HG03159 (cell line): ENCODE measurements at regions not wholly inside any gene's neighbourhood (a gene's known extent, or its start where the extent isn't known, plus 50 kb on each side); places are given as distances from the start of the nearest gene placed in this dataset.

Source experiments
- ATAC-seq: cut with Tn5 transposase; IDR thresholded peaks from one replicate; pipeline ENCODE4 v1.9.1; 2021; ENCODE audit warnings: mild to moderate bottlenecking, moderate library complexity; ENCODE audit not compliant: unreplicated experiment

GRCh38 chr5:114678778-114679177 is 316.9 kb downstream of the KCNN2 start:
- no peak for ATAC-seq

DNA sequence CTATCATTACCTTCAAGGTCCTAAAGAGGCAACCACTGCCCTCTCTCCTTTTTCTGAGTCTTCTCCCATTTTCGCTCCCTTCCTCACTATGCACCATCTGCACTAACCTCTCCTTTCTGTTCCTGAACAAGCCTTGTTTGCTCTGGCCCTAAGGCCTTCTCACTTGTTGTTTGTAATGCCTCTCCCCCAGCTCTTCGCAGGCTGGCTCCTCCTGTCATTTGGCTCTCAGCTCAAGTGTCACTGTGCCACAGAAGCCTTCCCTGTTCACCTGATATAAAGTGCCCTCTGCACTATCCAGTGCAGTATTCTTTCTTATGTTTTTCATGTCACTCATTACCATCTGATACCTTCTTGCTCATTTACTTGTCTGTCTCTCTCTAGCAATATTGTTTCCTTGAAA is 303.7 kb downstream of the KCNN2 start:
- ATAC-seq: no peak

DNA sequence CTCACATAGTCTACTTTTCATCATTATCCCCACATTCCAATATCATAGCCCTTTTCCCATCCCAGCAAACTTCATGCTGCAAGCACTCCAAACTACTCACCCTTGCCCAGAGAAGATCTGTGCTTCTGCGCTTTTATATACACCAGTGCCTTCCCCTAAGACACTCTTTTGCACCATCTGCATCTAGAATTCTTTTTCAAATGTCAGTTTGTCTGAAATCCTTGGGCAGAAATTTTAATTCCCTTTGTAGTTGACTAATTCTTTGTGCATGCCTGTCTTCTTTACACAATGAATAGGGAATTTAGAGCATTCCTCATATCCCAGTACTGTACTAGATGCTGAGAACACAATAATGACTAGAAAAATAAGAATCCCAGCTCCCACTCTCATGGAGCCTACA is 298.9 kb downstream of the KCNN2 start:
- no peak for ATAC-seq

DNA sequence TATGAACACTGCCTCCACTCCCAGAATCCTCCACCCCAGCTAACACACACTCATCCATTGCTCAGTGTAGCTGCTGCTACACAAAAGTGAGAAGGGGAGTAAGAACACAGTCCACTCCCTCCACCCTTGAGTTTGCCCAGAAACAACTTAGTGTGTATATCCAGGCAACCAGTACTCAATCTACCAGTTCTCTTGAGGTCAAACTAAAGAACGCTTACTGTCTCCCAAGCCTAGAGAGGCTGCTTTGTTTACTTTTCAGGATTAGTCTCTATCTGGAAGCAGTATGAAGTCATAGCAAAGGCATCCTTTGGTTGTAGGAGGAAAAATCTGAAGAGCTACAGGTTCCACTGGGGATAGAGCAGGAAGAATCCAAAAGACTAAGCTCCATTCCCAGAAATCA is 296.3 kb downstream of the KCNN2 start:
- no peak for ATAC-seq

DNA sequence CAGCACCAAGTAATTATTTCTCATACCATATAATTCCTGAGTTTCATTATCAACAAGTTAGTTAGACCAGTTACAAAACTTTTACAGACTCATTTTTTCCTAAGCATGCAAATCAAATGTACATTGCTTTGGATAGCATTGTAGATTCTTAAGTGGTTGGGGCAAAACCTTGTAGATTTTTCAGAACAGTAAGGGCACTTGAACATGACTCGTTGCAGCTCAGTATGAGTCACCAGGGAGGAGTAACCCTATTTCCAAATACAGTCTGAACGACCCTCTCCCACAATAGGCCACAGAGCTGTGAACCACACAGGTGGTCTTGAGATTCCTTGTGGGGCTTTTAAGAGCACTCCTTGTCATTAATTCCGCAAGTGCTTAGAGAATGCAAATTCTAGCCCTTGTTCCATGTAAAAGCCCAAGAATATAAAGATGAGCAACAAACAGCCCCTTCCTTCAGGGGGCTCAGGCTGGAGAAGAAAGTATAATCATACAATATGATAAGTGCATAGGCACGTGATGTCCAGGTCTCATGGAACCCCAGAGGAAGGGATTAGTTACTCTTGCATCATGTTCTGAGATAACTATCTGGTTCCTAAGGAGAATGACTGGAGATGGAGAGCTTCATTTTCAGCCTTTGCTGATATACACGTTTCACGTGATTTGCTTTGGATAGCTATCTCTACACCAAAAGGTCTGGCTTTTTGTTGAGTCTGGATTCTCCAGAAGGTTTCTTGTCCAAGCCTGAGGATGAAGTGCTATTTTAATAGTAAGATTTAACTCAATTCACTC is 295.7 kb downstream of the KCNN2 start:
- ATAC-seq: no peak

DNA sequence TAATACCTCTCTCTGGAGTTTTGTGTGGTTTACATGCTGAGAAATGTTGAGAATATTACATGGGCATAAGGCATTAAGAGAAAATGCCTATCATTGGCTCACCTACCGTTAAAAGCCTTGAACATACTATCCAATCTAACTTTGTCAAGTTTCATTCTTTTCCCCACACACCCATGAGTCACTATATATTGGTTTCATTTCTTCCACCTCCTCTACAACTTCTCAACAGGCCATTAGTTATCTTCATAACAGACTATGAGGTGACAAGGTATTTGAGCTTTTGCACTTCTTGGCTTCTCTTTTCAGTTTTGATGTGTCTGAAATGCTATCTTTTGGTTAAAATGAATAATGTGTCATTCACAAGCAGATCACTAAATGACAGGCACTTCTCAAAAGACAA is 288.0 kb downstream of the KCNN2 start:
- no peak for ATAC-seq

GRCh38 chr5:114648940-114649339 is 287.1 kb downstream of the KCNN2 start:
- no peak for ATAC-seq

DNA sequence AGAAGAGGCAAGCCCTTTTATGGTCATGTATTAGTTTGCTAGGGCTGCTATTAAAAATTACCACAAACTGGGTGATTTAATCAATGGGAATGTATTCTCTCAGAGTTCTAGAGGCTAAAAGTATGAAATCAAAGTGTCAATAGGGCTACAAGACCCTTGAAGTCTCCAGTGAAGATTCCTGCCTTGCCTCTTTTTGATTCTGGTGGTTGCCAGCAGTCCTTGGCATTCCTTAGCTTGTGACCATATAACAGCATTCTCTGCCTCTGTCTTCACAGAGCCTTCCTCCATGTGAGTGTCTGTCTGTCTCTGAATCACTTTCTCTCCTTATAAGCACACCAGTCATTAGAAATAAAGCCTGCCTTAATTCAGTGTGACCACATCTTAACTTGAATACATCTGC is 282.7 kb downstream of the KCNN2 start:
- ATAC-seq: no peak

DNA sequence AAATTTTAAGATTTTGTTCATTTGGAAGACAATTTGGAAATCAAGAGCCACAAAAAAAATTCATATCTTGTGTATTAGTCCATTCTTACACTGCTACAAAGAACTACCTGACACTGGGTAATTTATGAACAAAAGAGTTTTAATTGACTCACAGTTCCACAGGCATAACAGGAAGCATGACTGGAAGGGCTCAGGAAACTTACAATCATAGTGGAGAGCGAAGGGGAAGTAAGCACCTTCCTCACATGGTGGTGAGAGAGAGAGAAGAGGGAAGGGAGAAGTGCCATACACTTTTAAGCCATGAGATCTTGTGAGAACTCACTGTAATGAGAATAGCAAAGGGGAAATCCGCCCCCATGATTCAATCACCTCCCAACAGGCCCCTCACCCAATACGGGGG is 274.4 kb downstream of the KCNN2 start:
- ATAC-seq: no peak

DNA sequence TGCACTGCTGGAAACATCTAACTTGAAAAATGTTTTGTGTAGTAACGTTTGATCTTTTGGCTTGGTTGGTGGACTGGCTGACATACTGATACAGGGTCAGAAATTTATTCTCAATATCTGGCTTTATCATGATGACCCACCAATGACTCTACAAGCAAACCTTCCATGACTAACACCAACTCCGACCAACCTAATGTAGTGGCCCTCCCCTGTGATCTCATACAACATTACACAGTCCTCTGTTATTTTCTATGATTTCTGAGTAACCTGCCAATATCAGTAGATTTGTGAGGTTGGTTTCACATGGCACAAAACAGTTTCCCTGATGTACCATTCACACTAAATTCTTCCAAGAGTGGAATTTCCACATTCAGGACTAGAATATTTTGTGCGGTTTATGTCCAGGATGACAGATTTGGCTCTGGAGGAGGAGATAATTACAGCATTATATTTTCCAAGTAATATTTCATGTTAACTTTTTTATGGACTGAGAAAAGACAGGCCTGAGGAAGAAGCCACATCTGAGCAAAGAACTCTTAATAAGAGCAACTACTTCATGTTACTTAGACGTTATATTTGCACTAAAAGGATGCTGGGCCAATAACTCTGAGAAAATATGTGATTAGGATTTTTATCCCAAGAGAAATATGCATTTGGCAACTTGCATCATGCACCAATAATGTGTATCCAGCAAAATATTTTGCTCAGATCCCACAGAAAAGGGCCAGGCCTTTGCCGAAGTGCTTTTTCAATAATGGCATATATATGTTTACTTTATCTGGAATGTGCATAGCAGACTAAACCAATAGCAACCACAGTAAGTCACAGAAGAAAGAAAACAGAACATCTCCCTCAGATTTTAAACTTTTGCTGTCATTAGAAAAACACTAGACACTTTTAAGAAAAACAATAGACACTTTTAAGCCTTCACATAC is 273.4 kb downstream of the KCNN2 start:
- no peak for ATAC-seq

GRCh38 chr5:114634517-114634916 is 272.6 kb downstream of the KCNN2 start:
- ATAC-seq: no peak

DNA sequence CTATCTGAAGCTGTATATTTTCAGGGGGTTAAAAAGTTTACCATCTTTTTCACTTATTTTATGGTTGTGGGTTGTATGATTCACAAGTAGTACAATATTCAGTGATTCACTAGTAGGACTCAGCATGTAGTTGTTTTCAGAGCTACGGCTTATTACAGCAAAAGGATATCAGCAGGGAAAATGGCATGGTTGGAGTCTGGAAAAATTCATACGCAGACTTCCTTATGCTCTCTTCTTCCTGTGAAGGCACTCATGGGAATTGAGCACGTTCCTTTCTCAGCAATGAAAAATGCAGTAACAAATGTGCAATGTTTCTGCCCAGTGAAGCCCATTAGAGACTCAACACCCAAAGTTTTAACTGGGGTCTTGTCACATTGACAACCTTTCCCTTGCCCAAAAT is 250.5 kb downstream of the KCNN2 start:
- no peak for ATAC-seq

GRCh38 chr5:114581136-114581535 is 219.3 kb downstream of the KCNN2 start:
- ATAC-seq: no peak

DNA sequence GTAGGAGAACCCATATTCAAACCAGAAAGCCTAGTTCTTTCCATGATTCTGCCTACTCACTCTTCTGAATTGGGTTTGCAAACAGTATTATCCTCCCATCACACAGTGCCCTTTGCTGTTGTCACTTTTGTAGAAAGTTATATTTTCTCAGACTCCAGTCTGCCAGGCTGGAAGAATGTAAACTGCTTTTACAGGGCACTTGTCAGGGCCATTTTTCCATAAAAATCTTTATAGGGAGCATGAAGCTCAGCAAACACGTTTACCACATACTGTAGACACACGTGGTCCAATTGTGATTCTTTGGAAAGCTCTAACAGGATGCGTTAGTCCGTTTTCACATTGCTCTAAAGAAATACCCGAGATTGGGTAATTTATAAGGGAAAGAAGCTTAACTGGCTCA is 204.0 kb downstream of the KCNN2 start:
- ATAC-seq: no peak

DNA sequence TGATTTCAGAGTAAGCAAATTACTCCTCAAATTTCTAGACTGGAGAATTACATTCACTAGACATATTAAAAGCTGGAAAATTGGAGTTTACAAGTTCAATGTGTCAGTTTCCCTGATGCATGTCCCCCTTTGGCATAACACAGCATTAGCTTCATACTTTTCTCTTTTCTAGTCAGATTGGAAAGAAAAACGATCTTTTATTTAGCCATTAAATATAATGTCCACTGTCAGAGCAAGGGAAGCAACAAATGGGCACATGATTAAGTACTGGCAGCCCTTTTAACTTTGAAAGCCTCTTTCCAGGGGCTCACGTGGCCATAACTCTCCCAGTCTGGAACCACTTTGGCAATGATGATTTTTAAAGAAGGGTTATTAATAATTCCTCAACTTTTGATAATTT is 203.3 kb downstream of the KCNN2 start:
- ATAC-seq: no peak

DNA sequence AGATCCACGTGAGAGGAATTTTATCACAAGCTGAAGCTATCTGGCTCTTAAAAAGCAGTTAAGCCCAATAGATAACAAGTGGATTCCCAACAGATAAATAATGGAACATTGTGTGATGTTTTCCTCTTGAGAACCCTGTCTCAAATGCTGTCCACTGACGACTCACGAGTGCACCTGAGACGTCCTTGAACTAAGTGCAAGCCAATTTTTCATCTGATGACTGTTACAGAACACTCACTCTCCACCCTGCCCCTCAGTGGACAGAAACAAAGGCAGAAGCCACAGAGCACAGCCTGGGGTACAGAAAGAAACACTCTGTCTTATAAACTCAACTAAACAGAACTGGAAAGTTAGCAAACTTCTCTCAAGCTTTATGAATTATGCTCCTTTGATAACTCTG is 199.5 kb downstream of the KCNN2 start:
- ATAC-seq: no peak
